ENCODE measurements at regions not wholly inside any gene's neighbourhood (a gene's known extent, or its start where the extent isn't known, plus 50 kb on each side); places are given as distances from the start of the nearest gene placed in this dataset.

Small RNA genes lying in the stretch of these regions (microRNA-seq; reads per million reads assigned to microRNA genes)
- gene MIR205 (ENCODE audit: unreplicated experiment), result 97.7 reads per million, percentile 73 among the genes with 10 or more reads in this experiment
